GM20000 (cell line): ENCODE measurements at regions not wholly inside any gene's neighbourhood (a gene's known extent, or its start where the extent isn't known, plus 50 kb on each side); places are given as distances from the start of the nearest gene placed in this dataset.

Source experiments
- DNase-seq: peaks from one replicate; pipeline ENCODE4 v3.0.0; 2012; ENCODE audit warnings: low spot score
- TF ChIP-seq, protein P1 (sequence below): IDR thresholded peaks from 2 replicates; pipeline ENCODE4 v1.5.1; 2012; ENCODE audit warnings: mild to moderate bottlenecking, control low read depth; ENCODE audit errors: extremely low read depth, missing control alignments

DNA sequence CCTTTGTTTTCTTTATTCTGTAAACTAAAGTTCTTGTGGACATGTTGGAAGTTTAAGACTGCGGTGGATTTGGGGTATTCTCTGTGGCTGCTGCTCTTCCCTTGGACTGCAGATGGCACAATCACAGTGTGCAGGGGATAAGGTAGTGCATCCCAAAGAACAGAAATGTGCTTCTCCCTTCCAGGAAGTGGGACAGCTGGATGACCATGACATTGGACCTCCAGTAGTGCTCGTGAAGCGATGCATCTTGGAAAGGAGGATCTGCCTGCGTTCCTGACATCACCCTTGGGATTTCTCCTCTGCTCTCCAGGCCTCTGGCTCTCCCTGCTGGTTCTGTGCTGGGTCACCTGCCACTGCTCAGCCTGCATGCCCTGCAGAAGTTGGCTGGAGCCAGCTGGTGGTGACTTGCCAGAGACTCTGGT, 109.9 kb downstream of the SLC4A3 start:
- DNase-seq: no peak
- TF ChIP-seq, protein P1, sequence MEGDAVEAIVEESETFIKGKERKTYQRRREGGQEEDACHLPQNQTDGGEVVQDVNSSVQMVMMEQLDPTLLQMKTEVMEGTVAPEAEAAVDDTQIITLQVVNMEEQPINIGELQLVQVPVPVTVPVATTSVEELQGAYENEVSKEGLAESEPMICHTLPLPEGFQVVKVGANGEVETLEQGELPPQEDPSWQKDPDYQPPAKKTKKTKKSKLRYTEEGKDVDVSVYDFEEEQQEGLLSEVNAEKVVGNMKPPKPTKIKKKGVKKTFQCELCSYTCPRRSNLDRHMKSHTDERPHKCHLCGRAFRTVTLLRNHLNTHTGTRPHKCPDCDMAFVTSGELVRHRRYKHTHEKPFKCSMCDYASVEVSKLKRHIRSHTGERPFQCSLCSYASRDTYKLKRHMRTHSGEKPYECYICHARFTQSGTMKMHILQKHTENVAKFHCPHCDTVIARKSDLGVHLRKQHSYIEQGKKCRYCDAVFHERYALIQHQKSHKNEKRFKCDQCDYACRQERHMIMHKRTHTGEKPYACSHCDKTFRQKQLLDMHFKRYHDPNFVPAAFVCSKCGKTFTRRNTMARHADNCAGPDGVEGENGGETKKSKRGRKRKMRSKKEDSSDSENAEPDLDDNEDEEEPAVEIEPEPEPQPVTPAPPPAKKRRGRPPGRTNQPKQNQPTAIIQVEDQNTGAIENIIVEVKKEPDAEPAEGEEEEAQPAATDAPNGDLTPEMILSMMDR: no peak

DNA sequence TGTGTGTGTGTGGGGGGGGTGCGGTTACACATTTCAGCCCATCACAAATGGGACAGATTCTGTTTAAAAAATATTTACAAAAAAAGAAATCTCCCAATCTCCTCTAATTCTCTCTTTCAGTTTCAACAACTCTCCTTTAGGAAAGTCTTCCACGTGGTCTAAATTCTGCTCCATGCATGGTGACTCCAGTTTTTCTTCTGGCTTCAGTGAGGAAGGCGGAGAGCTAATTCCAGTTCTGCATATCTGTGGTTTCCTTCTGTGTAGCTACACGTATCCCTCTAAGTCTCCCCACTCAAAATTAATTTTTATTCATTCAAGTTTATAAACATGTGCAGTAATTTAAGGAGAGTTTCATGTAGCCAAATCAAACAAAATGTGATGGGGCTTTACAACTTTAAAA, 111.6 kb downstream of the SLC4A3 start:
- DNase-seq: no peak
- TF ChIP-seq, protein P1: no peak

DNA sequence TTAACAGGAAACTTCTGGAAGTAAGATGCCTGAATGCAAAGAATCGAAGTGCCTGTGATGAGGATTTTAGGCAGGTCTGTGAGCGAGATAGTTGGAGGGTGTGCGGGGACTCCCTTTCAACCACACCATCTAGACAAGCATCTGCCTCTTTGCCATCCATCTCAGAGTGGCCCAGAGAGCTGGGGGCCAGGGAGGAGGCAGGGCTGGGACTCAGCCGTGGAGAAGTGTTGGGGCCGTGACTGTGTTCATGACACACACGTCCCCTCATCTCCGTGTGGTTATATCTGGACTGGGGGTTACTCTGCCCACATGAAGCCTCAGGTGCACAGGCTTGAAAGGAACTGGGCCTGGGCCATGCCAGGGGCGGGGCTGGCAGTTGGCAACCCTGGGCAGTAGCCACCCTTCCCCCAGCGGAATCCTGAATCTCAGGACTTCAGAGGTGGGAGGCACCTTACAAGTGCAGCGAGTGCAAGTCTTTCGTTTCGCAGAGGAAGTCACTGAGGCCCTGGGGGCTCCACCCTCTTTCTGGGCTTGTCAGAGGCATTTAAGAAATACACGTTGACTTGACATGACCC, 112.5 kb downstream of the SLC4A3 start:
- no peak for DNase-seq
- TF ChIP-seq, protein P1: no peak

DNA sequence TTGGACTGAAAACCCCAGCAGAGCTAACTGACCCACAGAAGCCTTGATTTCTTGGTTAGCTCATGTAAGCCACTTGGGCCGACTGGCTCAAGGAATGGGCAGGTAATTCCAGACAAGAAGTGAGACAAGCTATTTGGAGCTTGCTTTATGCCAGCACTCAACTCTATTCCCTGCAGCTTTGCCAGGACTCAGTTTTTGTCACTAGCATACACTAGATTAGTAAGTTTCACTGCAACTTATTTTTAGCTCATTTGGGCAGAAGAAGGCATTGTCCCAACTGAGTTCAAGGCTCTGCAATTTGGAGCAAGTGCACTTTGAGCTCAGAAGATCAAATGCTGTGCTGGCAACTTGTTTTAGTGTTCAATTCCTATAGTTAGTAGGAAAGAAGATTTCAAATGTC, 116.1 kb downstream of the SLC4A3 start:
- no peak for DNase-seq
- TF ChIP-seq, protein P1: no peak

DNA sequence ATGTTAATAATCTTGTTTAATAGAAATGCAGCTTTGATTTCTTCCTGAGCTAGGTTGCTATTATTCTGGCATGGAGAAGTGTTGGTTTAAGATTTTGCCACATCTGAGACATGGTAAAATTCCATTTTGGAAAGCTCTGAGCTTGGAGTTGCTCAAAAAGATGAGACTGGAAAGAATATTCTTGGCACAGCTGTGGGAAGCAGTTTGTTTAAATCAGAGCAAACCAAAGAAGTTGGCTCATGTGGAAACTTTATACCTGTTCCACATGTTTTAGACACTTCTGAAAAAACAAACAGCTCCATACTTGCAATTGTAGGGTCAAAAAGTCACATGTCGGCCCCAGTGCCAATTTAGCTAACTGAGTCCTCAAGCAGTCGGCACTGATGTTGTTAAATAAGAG, 116.6 kb downstream of the SLC4A3 start:
- no peak for DNase-seq
- TF ChIP-seq, protein P1: no peak

DNA sequence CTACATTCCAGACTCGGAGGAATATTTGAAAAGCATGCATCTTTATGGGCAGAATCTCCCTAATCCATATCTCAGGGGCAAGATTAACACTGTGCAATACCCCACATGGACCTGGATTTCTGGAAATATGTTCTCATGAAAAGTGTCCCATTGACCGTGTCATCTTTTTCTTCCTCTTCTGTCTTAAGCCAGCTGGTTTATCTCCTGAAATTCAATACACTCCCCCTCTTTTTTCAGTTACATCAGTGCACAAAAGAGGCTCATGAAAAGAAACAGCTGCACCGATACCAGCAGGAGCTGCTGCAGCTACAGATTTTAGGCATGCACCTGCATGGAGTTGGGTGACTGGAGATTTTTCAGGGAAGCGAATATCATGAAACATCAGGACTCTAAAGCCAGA, 117.2 kb downstream of the SLC4A3 start:
- DNase-seq: no peak
- TF ChIP-seq, protein P1: no peak

DNA sequence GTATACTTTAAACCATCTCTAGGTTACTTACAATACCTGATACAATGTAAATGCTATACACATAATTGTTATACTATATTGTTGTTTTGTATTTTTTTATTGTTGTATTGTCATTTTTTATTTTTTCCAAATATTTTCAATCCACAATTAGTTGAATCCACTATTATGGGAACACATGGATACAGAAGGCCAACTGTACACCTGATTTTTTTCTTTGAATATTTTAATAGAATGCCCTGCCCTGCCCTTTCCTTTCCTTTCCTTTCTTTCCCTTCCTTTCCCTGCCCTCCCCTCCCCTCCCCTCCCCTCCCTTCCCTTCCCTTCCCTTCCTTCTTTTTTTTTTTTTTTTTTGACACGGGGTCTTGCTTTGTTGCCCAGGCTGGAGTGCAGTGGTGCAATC, 120.2 kb downstream of the SLC4A3 start:
- no peak for DNase-seq
- TF ChIP-seq, protein P1: no peak
